ENCODE measurements at regions not wholly inside any gene's neighbourhood (a gene's known extent, or its start where the extent isn't known, plus 50 kb on each side); places are given as distances from the start of the nearest gene placed in this dataset.

- DNase-seq, result no peak
Observed at GRCh38 chr4:123770884-123771283, 374.3 kb downstream of the SPRY1 start.

DNA sequence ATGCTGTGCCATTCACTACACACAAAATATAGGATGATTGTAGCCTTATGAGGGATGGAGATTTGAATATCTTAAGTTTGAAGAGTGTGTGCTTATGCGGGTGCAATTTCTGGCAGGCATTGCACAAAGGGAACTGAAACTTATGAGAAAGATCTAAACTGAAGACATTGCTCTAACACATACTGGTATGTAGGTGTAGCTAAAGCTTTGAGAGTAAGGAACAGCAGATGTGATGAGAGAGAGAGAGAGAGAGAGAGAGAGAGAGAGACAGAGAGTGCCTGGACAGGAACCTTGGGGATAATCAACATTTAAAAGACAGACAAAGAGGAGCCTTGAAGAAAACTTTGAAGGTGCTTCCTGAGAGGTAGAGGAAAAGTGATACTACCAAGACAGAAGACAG lies 379.7 kb downstream of the SPRY1 start:
- peak; percentile 11 for DNase-seq

- no peak for DNase-seq
Observed at GRCh38 chr4:123777373-123777772, 380.8 kb downstream of the SPRY1 start.

DNA sequence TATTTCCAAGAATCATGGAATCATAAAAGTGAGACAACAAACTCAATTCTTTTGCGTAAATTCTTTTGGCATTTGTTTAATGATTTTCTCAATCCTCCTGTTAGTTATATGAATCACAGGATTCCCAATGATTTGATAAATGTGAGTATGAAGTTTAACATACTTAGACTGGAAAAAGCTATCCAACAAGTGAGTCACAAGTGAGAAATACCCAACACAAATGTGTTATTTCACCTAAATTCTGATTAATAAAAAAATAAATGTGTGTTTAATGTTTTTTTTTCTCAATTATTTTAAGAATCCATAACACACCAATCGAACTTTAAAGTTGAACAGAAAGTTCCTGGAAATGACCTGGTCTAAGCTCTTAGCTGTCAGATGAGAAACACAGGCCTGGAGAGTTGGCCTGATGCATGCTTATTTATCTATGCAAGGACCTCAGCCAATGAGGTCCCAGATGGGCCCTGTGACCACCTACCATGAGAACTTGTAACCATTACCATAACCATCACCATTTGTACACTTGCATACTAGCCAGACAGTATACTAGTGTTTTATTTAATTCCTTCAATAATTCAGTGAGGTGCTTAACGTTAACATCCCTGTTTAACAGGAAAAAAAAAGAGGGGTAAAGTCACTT lies 386.7 kb downstream of the SPRY1 start:
- no peak for DNase-seq

DNA sequence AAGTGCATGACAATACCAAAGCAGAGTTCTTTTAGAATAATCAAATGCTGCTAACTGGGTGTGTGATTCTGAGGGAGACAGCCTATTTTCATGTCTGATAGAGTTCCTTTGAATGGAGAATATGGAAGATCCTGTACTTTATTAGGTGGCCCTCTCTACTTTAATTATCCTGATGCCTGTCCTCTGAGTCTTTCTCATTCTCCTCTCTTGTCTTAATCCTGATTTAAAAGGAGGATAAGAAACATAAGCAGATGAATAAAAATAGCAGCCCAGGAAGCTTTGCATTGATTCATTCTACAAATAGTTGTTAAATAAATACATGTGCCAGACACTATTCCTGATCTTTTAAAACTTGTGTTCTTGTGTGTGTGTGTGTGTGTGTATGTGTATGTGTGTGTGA lies 387.3 kb downstream of the SPRY1 start:
- no peak for DNase-seq

DNA sequence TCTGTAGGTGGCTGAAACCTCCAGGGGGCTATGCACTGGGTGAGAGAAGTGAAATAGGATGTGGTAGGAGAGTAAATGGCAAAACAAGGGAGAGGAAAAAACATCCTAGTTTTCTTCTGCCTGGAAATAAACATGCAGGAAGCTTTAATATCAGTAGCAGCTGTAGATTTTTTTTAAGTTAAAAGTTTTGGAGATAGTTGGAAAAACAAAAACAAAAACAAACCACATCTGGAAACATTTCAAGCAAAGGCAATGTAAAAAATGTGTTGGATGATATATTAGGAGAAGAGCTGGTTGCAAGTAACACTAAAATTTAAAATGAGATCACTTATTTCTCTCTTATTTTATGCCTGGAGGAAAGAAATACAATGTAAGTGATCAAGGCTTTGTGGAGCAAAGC lies 388.0 kb downstream of the SPRY1 start:
- no peak for DNase-seq

- DNase-seq, result no peak
Observed at GRCh38 chr4:123785538-123785937, 388.9 kb downstream of the SPRY1 start.

GRCh38 chr4:123786163-123786915 lies 389.7 kb downstream of the SPRY1 start:
- DNase-seq, result no peak

DNA sequence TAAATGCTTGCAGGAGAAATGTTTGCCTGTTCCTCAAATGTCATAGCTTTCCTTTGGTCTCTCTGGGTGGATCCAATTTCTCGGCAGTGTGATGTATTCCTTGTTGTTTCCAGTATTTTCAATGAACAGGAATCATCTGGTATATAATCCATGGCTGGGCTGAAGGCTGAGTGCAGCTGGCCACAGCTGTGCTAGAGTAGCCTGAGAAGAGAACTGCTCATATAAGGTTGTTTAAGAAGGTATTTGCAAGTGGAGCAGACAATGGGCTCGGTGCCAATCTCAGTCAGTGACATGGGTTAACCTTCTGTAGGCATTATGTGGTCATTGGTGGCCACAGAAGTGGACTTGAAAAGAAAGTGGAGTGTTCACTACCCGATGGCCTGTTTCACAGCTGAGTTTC lies 390.3 kb downstream of the SPRY1 start:
- no peak for DNase-seq

DNA sequence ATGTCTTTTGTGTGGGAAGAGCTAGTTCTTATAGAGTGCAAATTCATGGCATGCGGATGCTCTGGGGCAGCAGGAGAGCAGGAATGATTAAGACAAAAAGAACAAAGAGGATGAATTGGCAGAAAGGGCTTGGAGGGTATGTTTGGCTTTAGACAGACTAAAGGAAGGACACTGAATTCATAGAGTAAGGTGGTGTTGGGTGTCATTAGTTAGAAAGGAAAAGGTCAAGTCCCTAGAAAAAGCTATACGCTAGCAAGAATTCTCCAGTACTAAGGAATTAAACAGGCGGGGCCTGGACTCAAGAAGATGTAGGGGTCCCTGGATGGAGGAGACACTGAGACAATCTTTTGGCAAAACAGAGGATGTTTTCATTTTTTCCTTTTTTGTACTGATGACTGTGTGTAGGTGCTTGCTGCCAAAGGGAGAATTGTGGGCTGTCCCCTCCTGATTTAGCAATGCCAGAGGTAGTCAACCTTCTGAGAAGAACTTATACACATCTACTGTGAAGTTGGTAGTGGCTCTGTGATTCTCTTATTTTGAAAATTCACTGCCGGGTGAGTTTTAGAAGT lies 391.0 kb downstream of the SPRY1 start:
- DNase-seq, result no peak

DNA sequence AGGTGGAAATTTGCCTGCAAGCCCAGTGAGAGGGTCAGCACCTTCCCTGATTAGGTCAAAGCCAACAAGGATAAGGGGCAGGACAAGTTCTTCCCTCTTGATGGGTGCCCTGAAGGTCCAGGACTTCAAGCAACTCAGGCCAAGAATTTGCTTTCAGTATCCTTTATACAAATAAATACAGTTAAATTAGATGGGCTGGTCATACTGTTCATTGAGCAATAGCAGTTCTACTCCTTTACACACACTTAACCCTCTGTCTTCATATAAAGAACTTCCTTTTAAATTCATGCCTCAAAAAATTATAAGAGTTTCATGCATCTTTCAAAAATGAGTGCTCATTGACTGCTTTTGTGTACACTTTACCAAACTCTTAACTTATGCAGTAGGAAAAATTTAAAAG lies 392.0 kb downstream of the SPRY1 start:
- no peak for DNase-seq

- no peak for DNase-seq
Observed at GRCh38 chr4:123790681-123791080, 394.1 kb downstream of the SPRY1 start.

DNA sequence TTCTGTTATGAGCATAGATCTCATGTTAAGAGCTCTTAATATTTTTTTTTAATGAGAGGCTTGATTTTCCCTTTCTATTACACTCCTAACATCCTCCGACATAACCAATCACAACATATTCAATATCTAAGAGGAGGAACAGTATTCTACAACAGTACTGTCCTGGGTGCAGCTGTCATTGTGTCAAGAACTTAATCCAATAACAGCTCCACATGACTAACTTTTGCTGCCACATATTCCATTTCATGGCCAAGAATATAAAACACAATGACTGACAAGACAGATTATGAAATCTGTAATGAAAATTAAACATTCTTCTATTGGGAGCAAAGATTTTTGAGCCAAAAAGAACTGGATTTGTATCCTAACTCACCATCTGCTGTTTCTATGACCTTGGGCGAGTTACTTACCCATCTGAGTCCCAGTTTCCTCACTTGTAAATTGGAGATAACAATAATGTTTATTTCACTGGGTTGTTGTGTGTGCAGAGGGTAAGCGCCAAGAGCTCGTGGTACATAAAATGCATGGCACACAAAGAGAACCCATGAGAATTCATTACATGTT lies 405.6 kb downstream of the SPRY1 start:
- no peak for DNase-seq

DNA sequence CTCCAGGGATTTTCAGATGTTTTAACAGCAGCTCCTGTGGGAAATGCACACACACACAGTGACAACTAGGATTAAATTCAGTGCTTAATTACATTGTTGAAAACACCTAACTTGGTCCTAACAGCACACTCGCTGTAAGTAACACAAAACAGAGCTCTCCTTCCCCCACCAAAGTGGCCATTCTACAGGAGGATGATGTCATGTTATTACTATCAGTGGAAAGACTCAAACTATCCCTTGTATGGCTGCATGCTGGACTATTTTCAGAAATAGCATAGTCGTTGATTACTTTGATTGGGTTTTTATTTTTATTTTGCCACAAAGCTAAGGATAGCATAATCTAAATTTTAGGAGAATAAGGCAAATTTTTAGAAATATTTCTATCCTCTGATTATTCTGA lies 406.3 kb downstream of the SPRY1 start:
- DNase-seq, result no peak

- DNase-seq, result no peak
Observed at GRCh38 chr4:123804196-123804721, 407.7 kb downstream of the SPRY1 start.

GRCh38 chr4:123806056-123806455 lies 409.5 kb downstream of the SPRY1 start:
- no peak for DNase-seq

DNA sequence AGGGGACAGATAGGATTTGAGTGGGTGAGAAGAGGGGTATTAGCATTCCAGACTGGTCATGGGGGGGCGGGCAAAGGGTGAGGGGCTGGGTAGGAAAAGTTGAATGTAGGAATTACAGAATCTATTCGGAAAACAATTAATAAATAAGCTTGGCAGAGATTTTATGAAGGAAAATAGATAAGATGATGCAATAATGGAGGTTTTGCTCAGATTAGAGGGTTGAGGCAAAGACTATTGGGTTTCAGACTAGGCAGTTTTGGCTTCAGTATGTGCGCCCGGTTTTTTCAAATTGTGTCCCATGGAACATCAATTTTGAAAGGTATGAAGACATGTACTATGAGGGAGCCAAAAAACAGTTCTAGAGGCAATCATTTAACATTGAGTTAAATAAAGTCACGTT lies 410.6 kb downstream of the SPRY1 start:
- no peak for DNase-seq

- no peak for DNase-seq
Observed at GRCh38 chr4:123807866-123808265, 411.3 kb downstream of the SPRY1 start.

- DNase-seq, result no peak
Observed at GRCh38 chr4:123809864-123810263, 413.3 kb downstream of the SPRY1 start.

DNA sequence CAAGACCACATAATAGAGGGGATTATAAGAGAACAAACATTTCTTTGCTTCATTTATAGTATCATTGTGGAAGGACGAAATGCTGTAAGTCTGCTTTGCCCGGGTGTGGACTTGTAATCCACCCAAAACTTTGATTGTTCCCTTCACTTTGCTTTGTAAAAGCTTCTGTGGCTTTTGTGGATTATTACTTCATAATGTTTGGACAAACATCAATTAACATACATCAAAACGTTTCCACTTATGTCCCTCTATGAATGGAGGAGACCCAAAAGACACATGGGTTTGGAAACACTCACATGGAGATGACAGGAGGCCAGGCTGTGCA lies 415.4 kb downstream of the SPRY1 start:
- DNase-seq, result no peak

DNA sequence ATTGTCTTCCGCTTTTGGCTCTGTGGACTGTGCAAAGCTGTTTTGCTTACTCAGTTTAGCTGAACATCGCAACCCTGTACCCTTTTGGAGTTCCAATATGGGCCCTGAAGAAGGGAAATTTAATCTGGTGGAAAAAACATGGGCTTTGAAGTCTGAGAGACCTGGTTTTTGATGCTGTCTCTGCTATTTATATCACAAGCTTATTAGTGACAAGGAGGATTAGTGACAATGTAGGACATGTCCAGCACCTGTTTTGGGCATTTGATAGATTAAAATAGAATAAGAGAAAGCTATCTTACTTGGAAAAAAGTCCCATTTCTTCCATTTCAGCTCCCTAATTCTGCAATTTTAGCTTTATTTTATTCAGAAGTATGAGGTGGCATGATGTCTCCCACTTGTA lies 417.3 kb downstream of the SPRY1 start:
- DNase-seq, result no peak

DNA sequence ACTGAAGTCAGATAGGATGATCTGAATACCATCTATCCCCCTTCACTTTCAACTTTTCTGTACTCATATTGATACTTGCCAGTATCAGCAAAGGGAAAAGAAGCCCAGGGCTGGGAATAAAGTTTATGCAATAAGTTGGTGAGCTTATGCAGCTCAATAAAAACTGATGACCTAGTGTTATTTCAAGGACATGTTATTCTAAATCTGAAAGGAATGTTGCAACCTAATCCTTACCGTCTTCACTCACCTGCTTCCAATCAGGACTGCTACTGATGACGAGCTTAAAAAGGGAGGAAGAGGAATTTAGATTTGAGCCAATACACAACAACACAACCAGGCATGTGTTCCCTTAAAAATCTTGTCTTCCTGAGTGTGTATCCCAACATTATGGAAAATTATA lies 419.9 kb downstream of the SPRY1 start:
- DNase-seq, result no peak

DNA sequence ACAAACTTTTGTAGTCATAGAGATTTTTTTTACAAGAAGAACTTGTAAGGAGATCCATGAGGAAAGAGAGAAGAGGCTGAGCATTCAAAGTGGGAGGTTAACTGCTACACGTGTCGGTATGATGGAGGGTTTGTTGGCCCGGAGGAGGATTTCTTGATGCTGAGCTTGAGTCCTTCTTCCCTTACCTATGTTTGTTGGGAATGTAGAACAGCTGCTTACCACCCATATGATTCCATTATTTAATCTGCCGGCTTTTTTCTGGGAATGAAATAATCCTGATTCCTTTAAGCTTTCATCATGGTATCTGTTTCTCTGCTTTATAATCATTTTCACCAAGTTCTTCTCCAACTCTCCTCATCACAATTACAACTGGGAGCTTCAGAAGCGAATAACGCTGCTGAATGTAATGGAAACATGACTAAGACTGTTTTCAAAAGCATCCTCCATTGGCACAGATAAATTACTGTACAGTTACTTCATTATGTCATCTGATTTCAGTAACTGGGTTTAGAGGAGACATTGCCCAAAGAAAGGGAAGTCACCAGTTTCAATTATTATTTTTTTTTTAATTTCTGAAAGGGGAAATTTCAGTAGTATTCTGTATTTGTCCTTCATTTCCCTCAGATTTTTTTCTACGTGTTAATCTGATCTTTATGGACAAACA lies 420.6 kb downstream of the SPRY1 start:
- DNase-seq, result peak; percentile 79
